GM18520 (cell line): ENCODE measurements at regions not wholly inside any gene's neighbourhood (a gene's known extent, or its start where the extent isn't known, plus 50 kb on each side); places are given as distances from the start of the nearest gene placed in this dataset.
"Not testable (repeated sequence)": the region's sequence is repeated elsewhere in the genome, so short reads cannot be mapped to it uniquely, and the experiment has no call there.

Source experiments
- ATAC-seq: cut with Tn5 transposase; IDR thresholded peaks from one replicate; pipeline ENCODE4 v1.9.1; 2021; ENCODE audit not compliant: unreplicated experiment

DNA sequence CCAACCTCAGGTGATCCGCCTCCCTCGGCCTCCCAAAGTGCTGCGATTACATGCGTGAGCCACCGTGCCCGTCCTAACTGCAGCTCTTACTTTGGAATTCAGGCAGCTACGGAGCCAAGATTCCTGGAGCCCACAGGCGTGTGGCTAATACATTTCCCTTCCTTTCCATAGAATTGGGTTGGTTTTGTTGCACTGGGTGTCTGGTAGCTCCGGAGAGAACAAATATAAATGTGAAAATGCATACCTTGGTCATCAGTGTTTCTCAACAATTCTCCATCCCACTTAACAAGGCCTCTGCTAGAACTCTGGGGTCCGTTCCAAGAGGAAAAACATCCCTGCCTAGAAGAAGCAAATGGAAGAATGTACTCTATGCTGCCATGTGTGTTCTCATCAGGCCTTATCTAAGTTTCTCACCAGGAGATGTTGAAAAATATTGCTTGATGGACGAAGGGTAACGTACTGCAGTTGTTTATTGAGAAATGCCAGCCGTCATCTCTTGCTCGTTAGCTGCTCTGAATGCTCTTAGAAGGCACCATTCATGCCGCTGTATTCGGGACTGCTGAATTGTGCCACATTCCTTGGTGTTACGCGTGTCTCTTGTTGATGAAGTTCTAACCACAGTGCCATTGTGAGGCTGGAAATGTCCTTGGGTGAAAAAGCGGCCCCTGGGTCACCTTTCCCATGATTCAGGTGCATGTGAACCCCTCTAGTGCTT is 50.5 kb upstream of the CD99 start:
- ATAC-seq, result no peak

DNA sequence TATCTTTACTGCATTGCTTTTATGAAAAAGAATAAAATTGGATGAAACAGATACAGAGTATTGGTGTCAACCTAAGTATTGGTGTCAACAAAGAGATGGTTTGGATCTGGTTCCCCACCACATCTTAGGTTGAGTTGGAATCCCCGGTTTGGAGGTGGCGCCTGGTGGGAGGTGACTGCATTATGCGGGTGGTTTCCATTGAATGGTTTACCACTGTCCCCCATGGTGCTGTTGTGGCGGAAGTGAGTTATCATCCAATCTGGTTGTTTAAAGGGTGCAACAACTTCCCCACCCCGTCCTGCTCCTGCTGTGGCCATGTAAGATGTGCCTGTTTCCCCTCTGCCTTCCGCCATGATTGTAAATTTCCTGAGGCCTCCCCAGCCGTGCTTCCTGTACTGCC is 52.8 kb upstream of the CD99 start:
- ATAC-seq, result no peak

DNA sequence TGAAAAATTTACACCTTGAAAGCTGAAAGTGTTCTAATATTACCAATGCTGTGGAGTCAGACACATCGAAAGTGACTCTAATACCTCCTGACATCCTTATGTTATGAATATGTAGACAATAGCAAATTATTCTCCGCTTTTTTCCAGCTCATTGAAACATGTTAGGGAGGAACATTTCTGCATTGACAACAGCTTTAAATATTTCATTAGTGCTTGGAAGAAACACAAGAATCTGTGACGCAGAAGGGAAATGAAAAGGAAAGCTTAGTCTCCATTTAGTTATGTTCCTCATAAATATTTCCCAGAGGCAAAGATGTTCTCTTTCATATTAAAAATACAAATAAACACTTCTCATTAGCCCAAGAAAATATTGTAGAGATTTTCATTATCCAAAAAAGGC is 55.8 kb upstream of the CD99 start:
- no peak for ATAC-seq

GRCh38 chrX:2632533-2633504 is 58.3 kb upstream of the CD99 start:
- ATAC-seq, result no peak

DNA sequence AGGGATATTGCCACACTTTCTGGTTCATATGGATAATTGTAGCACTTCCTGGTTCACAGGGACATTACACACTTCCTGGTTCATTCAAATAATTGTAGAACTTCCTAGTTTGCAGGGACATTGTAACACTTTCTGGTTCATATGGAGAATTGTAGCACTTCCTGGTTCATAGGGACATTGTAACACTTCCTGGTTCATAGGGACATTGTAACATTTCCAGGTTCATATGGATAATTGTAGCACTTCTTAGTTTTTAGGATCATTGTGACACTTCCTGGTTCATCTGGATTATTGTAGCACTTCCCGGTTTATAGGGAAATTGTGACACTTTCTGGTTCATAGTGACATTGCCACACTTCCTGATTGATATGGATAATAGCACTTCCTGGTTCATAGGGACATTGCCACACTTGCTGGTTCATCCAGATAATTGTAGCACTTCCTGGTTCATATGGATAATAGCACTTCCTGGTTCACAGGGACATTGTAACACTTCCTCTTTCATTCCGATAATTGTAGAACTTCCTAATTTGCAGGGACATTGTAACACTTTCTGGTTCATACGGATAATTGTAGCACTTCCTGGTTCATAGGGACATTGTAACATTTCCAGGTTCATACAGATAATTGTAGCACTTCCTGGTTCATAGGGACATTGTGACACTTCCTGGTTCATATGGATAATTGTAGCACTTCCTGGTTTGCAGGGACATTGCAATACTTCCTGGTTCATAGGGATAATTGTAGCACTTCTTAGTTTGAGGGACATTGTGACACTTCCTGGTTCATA is 59.2 kb upstream of the CD99 start:
- no peak for ATAC-seq

GRCh38 chrX:2630935-2631742 is 60.0 kb upstream of the CD99 start:
- not testable (repeated sequence) for ATAC-seq

DNA sequence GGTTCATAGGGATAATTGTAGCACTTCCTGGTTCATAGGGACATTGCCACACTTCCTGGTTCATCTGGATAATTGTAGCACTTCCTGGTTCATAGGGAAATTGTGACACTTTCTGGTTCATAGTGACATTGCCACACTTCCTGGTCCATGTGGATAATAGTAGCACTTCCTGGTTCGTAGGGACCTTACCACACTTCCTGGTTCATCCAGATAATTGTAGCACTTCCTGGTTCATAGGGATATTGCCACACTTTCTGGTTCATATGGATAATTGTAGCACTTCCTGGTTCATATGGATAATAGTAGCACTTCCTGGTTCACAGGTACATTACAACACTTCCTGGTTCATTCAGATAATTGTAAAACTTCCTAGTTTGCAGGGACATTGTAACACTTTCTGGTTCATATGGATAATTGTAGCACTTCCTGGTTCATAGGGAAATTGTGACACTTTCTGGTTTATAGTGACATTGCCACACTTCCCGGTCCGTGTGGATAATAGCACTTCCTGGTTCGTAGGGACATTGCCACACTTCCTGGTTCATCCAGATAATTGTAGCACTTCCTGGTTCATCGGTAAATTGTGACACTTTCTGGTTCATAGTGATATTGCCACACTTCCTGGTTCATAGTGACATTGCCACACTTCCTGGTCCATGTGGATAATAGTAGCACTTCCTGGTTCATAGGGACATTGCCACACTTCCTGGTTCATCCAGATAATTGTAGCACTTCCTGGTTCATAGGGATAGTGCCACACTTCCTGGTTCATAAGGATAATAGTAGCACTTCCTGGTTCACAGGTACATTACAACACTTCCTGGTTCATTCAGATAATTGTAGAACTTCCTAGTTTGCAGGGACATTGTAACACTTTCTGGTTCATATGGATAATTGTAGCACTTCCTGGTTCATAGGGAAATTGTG is 60.8 kb upstream of the CD99 start:
- ATAC-seq, result not testable (repeated sequence)

- ATAC-seq, result no peak
These were observed 61.6 kb upstream of the CD99 start for GRCh38 chrX:2629316-2630007.

- ATAC-seq, result no peak
These were observed 62.3 kb upstream of the CD99 start for GRCh38 chrX:2628751-2629315.

DNA sequence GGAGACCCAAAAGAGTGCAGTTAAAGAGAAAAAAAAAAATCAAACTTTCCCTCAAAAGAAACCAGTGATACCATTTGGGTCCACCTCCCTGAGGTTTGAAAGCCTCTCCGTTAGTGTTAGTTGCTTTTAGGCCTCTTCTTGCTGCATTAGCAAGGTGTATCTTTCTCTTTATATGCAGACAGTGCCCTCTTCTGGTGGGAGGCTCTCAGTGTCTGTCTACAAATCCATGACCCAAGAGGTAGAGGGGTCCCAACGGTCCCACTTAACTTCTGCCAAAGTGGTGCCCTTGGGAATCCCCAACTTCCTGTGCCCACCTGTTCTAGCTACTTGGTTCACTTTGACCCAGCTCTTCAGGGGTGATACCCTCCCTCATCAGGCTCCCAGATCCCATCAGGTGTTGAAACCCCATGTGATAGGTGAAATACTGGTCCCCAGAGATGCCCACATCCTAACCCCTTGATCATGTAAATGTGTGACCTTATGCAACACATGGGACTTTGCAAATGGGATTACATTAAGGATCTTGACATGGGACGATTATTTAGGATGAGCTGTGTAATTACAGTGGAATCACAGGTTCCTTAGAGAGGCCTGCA is 63.7 kb upstream of the CD99 start:
- no peak for ATAC-seq

- no peak for ATAC-seq
These were observed 64.3 kb upstream of the CD99 start for GRCh38 chrX:2626750-2627149.

- ATAC-seq, result no peak
These were observed 70.5 kb upstream of the CD99 start for GRCh38 chrX:2620576-2620975.

- ATAC-seq, result no peak
These were observed 72.6 kb upstream of the CD99 start for GRCh38 chrX:2618516-2618915.

- no peak for ATAC-seq
These were observed 76.2 kb upstream of the CD99 start for GRCh38 chrX:2614911-2615310.

- ATAC-seq, result no peak
These were observed 80.6 kb upstream of the CD99 start for GRCh38 chrX:2610246-2611170.

- ATAC-seq, result no peak
These were observed 81.5 kb upstream of the CD99 start for GRCh38 chrX:2609431-2610238.
